HCT116 (cell line): ENCODE measurements at regions not wholly inside any gene's neighbourhood (a gene's known extent, or its start where the extent isn't known, plus 50 kb on each side); places are given as distances from the start of the nearest gene placed in this dataset.

ENCODE experiments used
- ATAC-seq: fragments of 200-7000 bp; cut with Tn5 transposase; 2 replicates; pipeline ENCODE4 v1.9.1; 2020; ENCODE audit warnings: mild to moderate bottlenecking, moderate library complexity
- BruUV-seq: library from RNA; stranded (reverse); fragments of 400-500 nt; replicated peaks from 2 replicates; lab custom pipeline; 2021; lab: Mats Ljungman, UMichigan
- CTCF ChIA-PET: fragments of 300-600 bp; sonication (Branson Sonifier 250); formaldehyde crosslinking; loops from one replicate; lab custom pipeline; 2021; ENCODE audit warnings: antibody characterized with exemption; lab: Charles Lee
- POLR2A ChIA-PET: fragments of 300-600, 350-600 bp; sonication (Branson Sonifier 250); formaldehyde crosslinking; loops from one replicate; lab custom pipeline; 2021; ENCODE audit warnings: antibody characterized with exemption; lab: Charles Lee
- RAD21 ChIA-PET, 2 experiments: fragments of 300-600 bp; sonication (Branson Sonifier 250); formaldehyde crosslinking; loops; one replicate each; lab custom pipeline; 2023; ENCODE audit warnings: low total read pairs in 2 of 2; ENCODE audit not compliant: uncharacterized antibody in 2 of 2, unreplicated experiment in 2 of 2, low non-redundant PET in 1 of 2; lab: Charles Lee
- DNase-seq: peaks from one replicate; pipeline ENCODE4 v3.0.0-alpha.2; 2010; ENCODE audit warnings: low read depth, low spot score
- H2AFZ ChIP-seq: fragments of 200-600 bp; shearing (Covaris generic), sonication (generic); 2 replicates; pipeline ENCODE4 v1.6.1; 2017; ENCODE audit warnings: low read depth, mixed run types, mixed read lengths, antibody characterized with exemption, low read length; ENCODE audit not compliant: poor library complexity, severe bottlenecking
- H3K27ac ChIP-seq: 2 replicates; pipeline ENCODE4 v1.5.1; 2012; ENCODE audit warnings: low read depth, low read length
- H3K27me3 ChIP-seq: fragments of 200-600 bp; sonication (generic); 2 replicates; pipeline ENCODE4 v1.6.1; 2016; ENCODE audit warnings: mixed run types, low read length, mixed read lengths; ENCODE audit not compliant: insufficient read depth
- H3K36me3 ChIP-seq, 2 experiments: fragments of 200-500 bp in 1 of 2; fragments of 200-600 bp in 1 of 2; sonication (Bioruptor generic) in 1 of 2; sonication (generic) in 1 of 2; 2 replicates each; pipeline versions ENCODE4 v1.5.1 to v1.6.1; 2014 to 2016; ENCODE audit warnings: low read length in 2 of 2, inconsistent platforms in 1 of 2, mixed read lengths in 1 of 2, mixed run types in 1 of 2; ENCODE audit not compliant: insufficient read depth in 2 of 2, control insufficient read depth in 1 of 2
- H3K4me1 ChIP-seq, 2 experiments: fragments of 200-600 bp in 1 of 2; sonication (generic) in 1 of 2; 2 replicates each; pipeline versions ENCODE4 v1.5.1 to v1.6.1; 2012 to 2017; ENCODE audit warnings: low read length in 2 of 2, inconsistent platforms in 1 of 2, mild to moderate bottlenecking in 1 of 2, mixed read lengths in 1 of 2, mixed run types in 1 of 2, moderate library complexity in 1 of 2; ENCODE audit not compliant: insufficient read depth in 2 of 2, control insufficient read depth in 1 of 2
- H3K4me2 ChIP-seq: fragments of 200-600 bp; sonication (generic); 2 replicates; pipeline ENCODE4 v1.6.1; 2017; ENCODE audit warnings: mixed run types, low read length, mixed read lengths
- H3K4me3 ChIP-seq, 2 experiments: fragments of 200-600 bp in 1 of 2; sonication (generic) in 1 of 2; replicated peaks in 1 of 2; 2 replicates each; pipeline ENCODE4 v1.5.1; 2011 to 2016; ENCODE audit warnings: low read length in 2 of 2, control low read depth in 1 of 2, low read depth in 1 of 2, mild to moderate bottlenecking in 1 of 2, mixed read lengths in 1 of 2, mixed run types in 1 of 2
- H3K79me2 ChIP-seq: fragments of 200-600 bp; sonication (generic); 2 replicates; pipeline ENCODE4 v1.6.1; 2017; ENCODE audit warnings: mild to moderate bottlenecking, mixed run types, low read length, moderate library complexity, mixed read lengths; ENCODE audit not compliant: insufficient read depth
- H3K9ac ChIP-seq: fragments of 200-600 bp; sonication (generic); 2 replicates; pipeline ENCODE4 v1.6.1; 2016; ENCODE audit warnings: low read length, mixed read lengths
- H3K9me2 ChIP-seq: fragments of 200-600 bp; sonication (generic), shearing (Covaris generic); 2 replicates; pipeline ENCODE4 v1.6.1; 2017; ENCODE audit warnings: mixed run types, mild to moderate bottlenecking, moderate library complexity; ENCODE audit not compliant: insufficient read depth
- H3K9me3 ChIP-seq, 2 experiments: fragments of 200-500 bp in 1 of 2; fragments of 200-600 bp in 1 of 2; sonication (Bioruptor generic) in 1 of 2; sonication (generic) in 1 of 2; 2 replicates each; pipeline ENCODE4 v1.6.1; 2014 to 2017; ENCODE audit warnings: low read length in 2 of 2, mixed read lengths in 2 of 2, inconsistent platforms in 1 of 2, low read depth in 1 of 2, mild to moderate bottlenecking in 1 of 2, mixed run types in 1 of 2, moderate library complexity in 1 of 2; ENCODE audit not compliant: control insufficient read depth in 1 of 2, insufficient read depth in 1 of 2
- H4K20me1 ChIP-seq: fragments of 200-600 bp; sonication (generic), shearing (Covaris generic); 2 replicates; pipeline ENCODE4 v1.6.1; 2017; ENCODE audit warnings: mixed run types, mild to moderate bottlenecking, moderate library complexity; ENCODE audit not compliant: insufficient read depth
- CBX3 ChIP-seq: IDR thresholded peaks from 2 replicates; pipeline ENCODE4 v1.6.1; 2012; ENCODE audit warnings: low read depth
- CEBPB ChIP-seq: IDR thresholded peaks from 2 replicates; pipeline ENCODE4 v1.6.1; 2012; ENCODE audit warnings: low read depth
- ELF1 ChIP-seq: IDR thresholded peaks from 2 replicates; pipeline ENCODE4 v1.6.1; 2012; ENCODE audit warnings: low read depth, borderline replicate concordance
- EZH2phosphoT487 ChIP-seq: fragments of 200-600 bp; IDR thresholded peaks from 2 replicates; pipeline ENCODE4 v1.6.1; 2018; ENCODE audit warnings: antibody characterized with exemption, borderline replicate concordance
- FOSL1 ChIP-seq: IDR thresholded peaks from 2 replicates; pipeline ENCODE4 v1.6.1; 2012; ENCODE audit warnings: low read depth
- MAX ChIP-seq: IDR thresholded peaks from 2 replicates; pipeline ENCODE4 v1.6.1; 2012
- POLR2A ChIP-seq: IDR thresholded peaks from 2 replicates; pipeline ENCODE4 v1.7.0; 2011; ENCODE audit warnings: borderline replicate concordance; ENCODE audit not compliant: insufficient read depth, insufficient read length; ENCODE audit errors: extremely low read depth
- POLR2AphosphoS5 ChIP-seq: IDR thresholded peaks from 2 replicates; pipeline ENCODE4 v1.6.1; 2011; ENCODE audit warnings: mild to moderate bottlenecking, low read depth, low read length, moderate library complexity
- RAD21 ChIP-seq: IDR thresholded peaks from 2 replicates; pipeline ENCODE4 v1.6.1; 2012; ENCODE audit warnings: low read depth, mild to moderate bottlenecking
- TCF7L2 ChIP-seq: IDR thresholded peaks from 2 replicates; pipeline ENCODE4 v1.7.0; 2011; ENCODE audit warnings: borderline replicate concordance, inconsistent platforms; ENCODE audit not compliant: insufficient read depth, insufficient read length; ENCODE audit errors: extremely low read depth
- YY1 ChIP-seq: IDR thresholded peaks from 2 replicates; pipeline ENCODE4 v1.6.1; 2011; ENCODE audit warnings: low read length, low read depth, moderate library complexity, mild to moderate bottlenecking; ENCODE audit not compliant: insufficient replicate concordance; ENCODE audit errors: extremely low read depth
- ZFX ChIP-seq: fragments of 450-650 bp; IDR thresholded peaks from 2 replicates; pipeline ENCODE4 v1.6.1; 2017
- ZNF274 ChIP-seq: fragments of 200-500 bp; sonication (Bioruptor generic); IDR thresholded peaks from 2 replicates; pipeline ENCODE4 v1.6.1; 2014; ENCODE audit warnings: mild to moderate bottlenecking, low read depth, low read length, inconsistent platforms
- intact Hi-C: fragments of 100-400 bp; cut with micrococcal nuclease; formaldehyde crosslinking; loops from 2 replicates; pipeline ENCODE4 v1.10.0; 2022

- Histone ChIP-seq H4K20me1 (no peaks in the 10 kb centered on the region), H3K79me2 (no peaks in the 10 kb centered on the region), H3K36me3 (no peaks in the 10 kb centered on the region), H3K4me2 (no peak overlapping the region), H3K9me2 (no peaks in the 10 kb centered on the region), H3K9ac (no peak overlapping the region), H3K4me3 (no peak overlapping the region), H3K27ac (no peak overlapping the region), H3K4me1 (no peaks in the 10 kb centered on the region), H3K27me3 (no peaks in the 10 kb centered on the region), H2AFZ (no peak overlapping the region), H3K9me3 (no peaks in the 10 kb centered on the region)
- POLR2A ChIA-PET: no interaction called here
- BruUV-seq: no TSS peak
- RAD21 ChIA-PET: no interaction called here
- CTCF ChIA-PET: no interaction called here
- intact Hi-C loops: no loop called here
- DNase-seq (no peak), ATAC-seq (no peak)
- TF ChIP-seq FOSL1 (no peak), POLR2A (no peak), CBX3 (no peak), ZFX (no peak), YY1 (no peak), CEBPB (no peak), TCF7L2 (no peak), POLR2AphosphoS5 (no peak), RAD21 (no peak), MAX (no peak), EZH2phosphoT487 (no peak), ELF1 (no peak), ZNF274 (no peak)
- TF ChIP-seq, all 23 proteins: peak for 0
Measured at GRCh38 chr13:99857738-99858137, 113.8 kb downstream of the ZIC5 start.
